Activated naive CD8-positive, alpha-beta T cell treated with anti-CD3 and anti-CD28 coated beads for 36 hours (primary cell): ENCODE measurements at regions not wholly inside any gene's neighbourhood (a gene's known extent, or its start where the extent isn't known, plus 50 kb on each side); places are given as distances from the start of the nearest gene placed in this dataset.
"Not testable (repeated sequence)": the region's sequence is repeated elsewhere in the genome, so short reads cannot be mapped to it uniquely, and the experiment has no call there.

Experiments used
- DNase-seq: peaks from one replicate; pipeline ENCODE4 v3.0.0; 2021
- H3K27ac Mint-ChIP-seq: one replicate; pipeline ENCODE4 v1.8.0; 2022; ENCODE audit warnings: mild to moderate bottlenecking, moderate library complexity, mixed read lengths
- H3K27me3 Mint-ChIP-seq: one replicate; pipeline ENCODE4 v1.8.0; 2022; ENCODE audit warnings: mild to moderate bottlenecking, mixed read lengths
- H3K36me3 Mint-ChIP-seq: one replicate; pipeline ENCODE4 v1.8.0; 2021; ENCODE audit warnings: mild to moderate bottlenecking, mixed read lengths
- H3K4me1 Mint-ChIP-seq: one replicate; pipeline ENCODE4 v1.8.0; 2021; ENCODE audit warnings: mixed read lengths
- H3K4me3 Mint-ChIP-seq: one replicate; pipeline ENCODE4 v1.8.0; 2022; ENCODE audit warnings: mild to moderate bottlenecking, moderate library complexity, mixed read lengths
- H3K9me3 Mint-ChIP-seq: one replicate; pipeline ENCODE4 v1.8.0; 2022; ENCODE audit warnings: mixed read lengths

DNA sequence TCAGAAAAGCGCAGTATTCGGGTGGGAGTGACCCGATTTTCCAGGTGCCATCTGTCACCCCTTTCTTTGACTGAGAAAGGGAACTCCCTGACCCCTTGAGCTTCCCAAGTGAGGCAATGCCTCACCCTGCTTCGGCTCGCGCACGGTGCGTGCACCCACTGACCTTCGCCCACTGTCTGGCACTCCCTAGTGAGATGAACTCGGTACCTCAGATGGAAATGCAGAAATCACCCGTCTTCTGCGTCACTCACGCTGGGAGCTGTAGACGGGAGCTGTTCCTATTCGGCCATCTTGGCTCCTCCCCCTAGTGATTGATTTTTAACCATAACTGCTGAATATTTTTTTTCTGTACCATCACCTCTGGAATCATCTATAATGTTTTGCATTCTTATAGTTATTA is 359.1 kb downstream of the C3orf38 start:
- not testable (repeated sequence) for H3K4me1 Mint-ChIP-seq, H3K27ac Mint-ChIP-seq, H3K36me3 Mint-ChIP-seq, H3K4me3 Mint-ChIP-seq, H3K9me3 Mint-ChIP-seq, DNase-seq, H3K27me3 Mint-ChIP-seq

DNA sequence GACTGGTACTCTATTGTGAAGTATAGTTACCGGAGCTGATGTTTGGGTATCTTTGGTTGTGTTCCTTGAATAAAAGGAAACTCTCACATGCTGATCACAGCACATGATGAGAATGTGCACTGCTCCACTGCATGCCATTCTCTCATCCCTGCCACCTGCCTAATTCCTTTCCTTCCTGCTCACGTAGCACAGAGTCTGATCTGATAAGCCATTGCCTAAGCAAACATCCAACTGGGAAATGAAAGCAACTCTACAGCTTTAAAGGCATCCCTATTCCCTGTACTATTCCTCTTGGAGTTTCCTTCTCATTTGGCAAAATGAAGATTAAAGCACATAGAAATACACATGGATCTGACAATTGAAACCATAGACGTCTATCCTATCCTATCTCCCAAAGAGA is 359.8 kb downstream of the C3orf38 start:
- Mint-ChIP-seq H3K27ac (no peak overlapping the region), H3K4me3 (no peak overlapping the region), H3K4me1 (no peaks in the 10 kb centered on the region), H3K27me3 (no peaks in the 10 kb centered on the region), H3K9me3 (peaks cover 2% of the 10 kb centered on the region), H3K36me3 (no peaks in the 10 kb centered on the region)
- no peak for DNase-seq

DNA sequence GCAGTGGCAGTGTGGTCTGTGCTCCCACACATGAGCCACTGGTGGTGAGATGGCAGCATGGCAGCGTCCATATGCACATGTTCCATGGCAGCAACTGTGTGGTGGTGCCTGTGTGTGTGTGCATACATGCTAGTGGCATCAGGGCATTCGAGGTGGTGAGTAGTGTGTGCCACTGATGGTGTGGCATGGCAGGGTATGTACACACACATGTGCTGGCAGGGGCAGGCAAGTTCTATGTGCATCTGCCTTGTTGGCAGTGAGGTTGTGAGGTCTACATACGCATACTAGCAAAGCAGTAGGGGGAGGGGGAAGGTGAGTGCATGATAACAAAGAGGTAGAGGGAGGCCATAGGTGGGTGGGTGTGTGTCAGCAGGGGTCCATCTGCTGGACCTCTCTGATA is 378.7 kb downstream of the C3orf38 start:
- H3K4me3 Mint-ChIP-seq: no peak overlapping the region
- no peaks in the 10 kb centered on the region for H3K4me1 Mint-ChIP-seq
- H3K27ac Mint-ChIP-seq: no peak overlapping the region
- H3K36me3 Mint-ChIP-seq: no peaks in the 10 kb centered on the region
- peaks cover 2% of the 10 kb centered on the region for H3K9me3 Mint-ChIP-seq
- H3K27me3 Mint-ChIP-seq: no peaks in the 10 kb centered on the region
- no peak for DNase-seq

- Mint-ChIP-seq H3K4me1 (no peaks in the 10 kb centered on the region), H3K4me3 (no peak overlapping the region), H3K36me3 (no peaks in the 10 kb centered on the region), H3K9me3 (no peaks in the 10 kb centered on the region), H3K27me3 (no peaks in the 10 kb centered on the region), H3K27ac (no peak overlapping the region)
- no peak for DNase-seq
Observed at GRCh38 chr3:88534534-88534933, 384.8 kb downstream of the C3orf38 start.

DNA sequence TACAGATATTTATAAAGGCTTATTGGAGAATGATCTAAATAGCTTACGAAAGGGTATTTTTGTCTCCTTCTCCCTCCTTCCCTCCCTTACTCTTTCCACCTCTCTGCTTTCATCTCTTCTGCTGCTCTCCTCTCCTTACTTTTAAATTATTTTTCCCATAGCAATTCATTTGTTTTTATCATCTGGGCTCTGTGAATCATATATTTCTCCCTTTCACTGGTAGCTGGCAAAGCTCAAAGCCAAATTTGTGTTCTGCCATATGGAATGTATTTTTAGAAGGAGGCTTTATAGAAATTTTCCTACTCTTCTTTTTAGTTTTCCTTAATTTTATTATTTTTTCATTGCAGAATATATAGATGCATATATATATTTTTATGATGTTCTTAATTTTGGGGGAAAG is 385.8 kb downstream of the C3orf38 start:
- H3K9me3 Mint-ChIP-seq: no peaks in the 10 kb centered on the region
- no peak for DNase-seq
- H3K36me3 Mint-ChIP-seq: no peaks in the 10 kb centered on the region
- no peak overlapping the region for H3K4me3 Mint-ChIP-seq
- no peaks in the 10 kb centered on the region for H3K4me1 Mint-ChIP-seq
- no peaks in the 10 kb centered on the region for H3K27me3 Mint-ChIP-seq
- H3K27ac Mint-ChIP-seq: no peak overlapping the region

GRCh38 chr3:88542916-88543315 is 393.2 kb downstream of the C3orf38 start:
- H3K27ac Mint-ChIP-seq: no peak overlapping the region
- DNase-seq: no peak
- no peaks in the 10 kb centered on the region for H3K36me3 Mint-ChIP-seq
- no peaks in the 10 kb centered on the region for H3K4me1 Mint-ChIP-seq
- H3K4me3 Mint-ChIP-seq: no peak overlapping the region
- no peaks in the 10 kb centered on the region for H3K27me3 Mint-ChIP-seq
- H3K9me3 Mint-ChIP-seq: peaks cover 10% of the 10 kb centered on the region

DNA sequence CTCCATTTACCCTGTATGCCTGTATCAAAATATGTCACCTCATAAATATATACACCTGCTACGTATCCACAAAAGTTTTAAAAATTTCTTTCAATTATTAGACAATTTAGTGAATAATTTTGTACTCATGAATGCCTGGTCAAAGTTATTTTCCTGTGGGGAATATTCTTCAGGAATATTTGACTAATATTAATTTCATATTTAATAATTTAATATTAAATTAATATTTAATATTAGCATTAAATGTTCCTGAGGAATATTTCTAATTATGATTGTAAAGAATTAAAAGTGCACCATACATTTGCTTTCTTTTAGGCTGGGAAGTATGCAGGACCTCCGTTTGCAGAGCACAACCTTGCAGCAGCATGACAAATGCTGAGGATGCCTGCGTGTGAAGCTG is 422.7 kb downstream of the C3orf38 start:
- Mint-ChIP-seq H3K27ac (no peak overlapping the region), H3K4me1 (no peaks in the 10 kb centered on the region), H3K9me3 (peaks cover 5% of the 10 kb centered on the region), H3K4me3 (no peak overlapping the region), H3K27me3 (no peaks in the 10 kb centered on the region), H3K36me3 (no peaks in the 10 kb centered on the region)
- DNase-seq: no peak

- Mint-ChIP-seq H3K4me1 (no peaks in the 10 kb centered on the region), H3K27me3 (no peaks in the 10 kb centered on the region), H3K36me3 (no peaks in the 10 kb centered on the region), H3K9me3 (peaks cover 5% of the 10 kb centered on the region), H3K27ac (no peak overlapping the region), H3K4me3 (no peak overlapping the region)
- DNase-seq: no peak
Observed at GRCh38 chr3:88573472-88573871, 423.7 kb downstream of the C3orf38 start.

DNA sequence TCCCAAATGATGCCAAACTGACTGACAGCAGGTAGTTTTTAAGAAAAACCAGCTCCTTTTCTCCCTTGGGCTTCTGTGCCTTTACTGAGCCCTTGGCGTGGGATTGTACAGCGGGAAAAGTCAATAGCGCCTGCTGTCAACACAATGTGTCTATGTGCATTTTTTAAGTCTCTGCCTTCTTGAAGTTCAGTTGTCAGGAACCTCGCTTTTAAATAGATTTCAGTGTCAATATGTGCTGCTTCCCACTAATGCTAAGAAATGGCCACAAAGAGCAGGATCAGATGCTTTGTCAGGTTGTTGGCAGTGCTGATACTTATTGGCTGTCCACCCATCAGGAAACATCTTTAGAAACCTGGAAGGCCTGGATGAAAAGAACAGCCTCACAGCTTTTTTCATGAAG is 424.4 kb downstream of the C3orf38 start:
- Mint-ChIP-seq H3K27me3 (no peaks in the 10 kb centered on the region), H3K4me3 (no peak overlapping the region), H3K4me1 (no peaks in the 10 kb centered on the region), H3K9me3 (peaks cover 4% of the 10 kb centered on the region), H3K27ac (no peak overlapping the region), H3K36me3 (no peaks in the 10 kb centered on the region)
- DNase-seq: no peak

DNA sequence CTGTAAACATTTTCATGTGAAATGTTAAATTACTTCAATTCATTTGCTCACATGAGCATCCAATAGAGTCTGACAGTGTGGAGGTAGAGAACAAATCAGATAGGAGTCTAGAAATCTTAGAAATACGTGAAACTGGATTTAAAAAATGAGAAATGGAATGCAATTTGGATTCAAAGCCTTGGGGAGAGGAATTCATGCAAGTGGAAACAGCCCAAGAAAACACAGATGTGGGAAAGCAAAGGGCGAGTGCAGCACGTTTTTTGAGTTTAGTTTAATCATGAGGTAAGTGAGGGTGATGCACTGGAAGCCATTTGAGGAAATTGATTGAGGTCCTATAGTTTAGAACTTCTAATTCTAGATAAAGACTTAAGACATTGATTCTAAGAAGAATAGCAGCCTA is 434.7 kb downstream of the C3orf38 start:
- Mint-ChIP-seq H3K4me1 (no peaks in the 10 kb centered on the region), H3K27me3 (no peaks in the 10 kb centered on the region), H3K27ac (no peak overlapping the region), H3K4me3 (no peak overlapping the region), H3K9me3 (peaks cover 1% of the 10 kb centered on the region), H3K36me3 (no peaks in the 10 kb centered on the region)
- DNase-seq: no peak

DNA sequence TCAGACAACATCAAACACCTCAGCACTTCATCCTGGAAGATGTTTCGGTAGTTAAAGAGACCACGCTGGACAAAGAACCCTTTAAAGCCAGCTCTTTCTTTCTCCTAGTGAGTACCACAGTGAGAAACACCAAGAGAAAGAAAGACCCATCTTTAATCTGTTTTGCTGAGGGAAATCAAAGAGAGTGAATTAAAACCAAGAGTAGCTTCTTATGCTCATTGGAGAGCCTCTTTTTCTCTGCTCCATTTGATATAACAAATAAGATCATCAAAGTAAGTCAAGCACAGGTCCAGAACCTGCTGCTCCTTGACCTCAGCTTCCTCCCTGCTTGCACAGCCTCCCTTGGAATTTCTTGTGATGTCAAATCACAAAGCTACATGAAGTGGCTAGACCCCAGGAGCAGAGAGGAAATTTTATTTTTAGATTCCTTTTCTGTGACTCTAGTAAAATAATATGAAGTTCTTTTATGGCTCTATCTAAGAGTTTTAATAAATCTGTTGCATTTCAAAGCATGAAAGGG is 436.4 kb downstream of the C3orf38 start:
- Mint-ChIP-seq H3K27ac (no peak overlapping the region), H3K27me3 (no peaks in the 10 kb centered on the region)

DNA sequence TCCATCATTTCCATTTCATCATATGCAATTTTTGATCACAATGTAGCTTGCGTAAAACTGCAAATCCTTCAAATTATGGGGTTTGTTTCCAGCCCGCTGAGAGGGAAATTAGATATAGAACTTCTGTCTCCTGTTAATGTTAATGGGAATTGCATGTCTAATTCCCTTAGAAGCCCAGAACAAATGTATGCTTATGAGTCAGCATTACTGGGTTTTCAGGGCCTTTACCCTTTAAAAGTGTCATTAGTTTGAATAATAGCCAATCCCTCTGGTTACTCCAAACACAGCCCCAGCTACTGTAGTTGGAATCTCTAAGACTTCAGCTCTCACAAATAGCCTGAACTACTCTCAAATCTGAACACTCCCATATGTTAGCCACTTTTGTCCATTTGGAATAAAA is 439.4 kb downstream of the C3orf38 start:
- no peak overlapping the region for H3K27ac Mint-ChIP-seq
- H3K27me3 Mint-ChIP-seq: no peaks in the 10 kb centered on the region
- H3K9me3 Mint-ChIP-seq: peaks cover 6% of the 10 kb centered on the region
- no peaks in the 10 kb centered on the region for H3K36me3 Mint-ChIP-seq
- H3K4me3 Mint-ChIP-seq: no peak overlapping the region
- DNase-seq: no peak
- H3K4me1 Mint-ChIP-seq: no peaks in the 10 kb centered on the region

More for the DNA sequence above, 436.4 kb downstream of the C3orf38 start:
- no peak for DNase-seq
- Mint-ChIP-seq H3K9me3 (peaks cover 1% of the 10 kb centered on the region), H3K4me3 (no peak overlapping the region), H3K4me1 (no peaks in the 10 kb centered on the region), H3K36me3 (no peaks in the 10 kb centered on the region)

GRCh38 chr3:88595026-88595425 is 445.3 kb downstream of the C3orf38 start:
- no peak for DNase-seq
- no peaks in the 10 kb centered on the region for H3K27me3 Mint-ChIP-seq

DNA sequence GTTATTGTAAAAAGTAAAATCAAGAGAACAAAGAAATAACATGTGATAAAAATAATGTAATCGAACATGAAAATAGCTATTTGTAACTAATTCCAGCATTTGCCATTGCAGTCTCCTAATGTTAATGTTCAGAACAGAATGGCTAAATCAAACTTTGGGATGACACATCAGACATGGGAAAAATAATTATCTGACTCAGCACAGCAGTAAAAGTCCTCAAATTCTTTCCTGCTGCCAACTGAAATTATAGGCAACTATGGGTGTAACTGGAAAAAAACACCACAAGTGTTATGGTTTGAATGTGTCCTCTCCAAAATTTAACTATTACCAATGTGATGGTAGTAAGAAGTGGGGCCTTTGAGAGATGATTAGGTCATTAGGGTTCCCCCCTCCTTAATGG is 446.7 kb downstream of the C3orf38 start:
- Mint-ChIP-seq H3K36me3 (no peaks in the 10 kb centered on the region), H3K27ac (no peak overlapping the region), H3K4me1 (no peaks in the 10 kb centered on the region), H3K27me3 (no peaks in the 10 kb centered on the region), H3K9me3 (peaks cover 4% of the 10 kb centered on the region), H3K4me3 (no peak overlapping the region)
- no peak for DNase-seq

More at GRCh38 chr3:88595026-88595425, 445.3 kb downstream of the C3orf38 start:
- Mint-ChIP-seq H3K4me3 (no peak overlapping the region), H3K4me1 (no peaks in the 10 kb centered on the region), H3K36me3 (no peaks in the 10 kb centered on the region), H3K9me3 (peaks cover 4% of the 10 kb centered on the region), H3K27ac (no peak overlapping the region)

GRCh38 chr3:88610820-88611219 is 461.1 kb downstream of the C3orf38 start:
- peaks cover 2% of the 10 kb centered on the region for H3K9me3 Mint-ChIP-seq
- no peaks in the 10 kb centered on the region for H3K4me1 Mint-ChIP-seq
- H3K27ac Mint-ChIP-seq: no peak overlapping the region

GRCh38 chr3:88611826-88612326 is 462.1 kb downstream of the C3orf38 start:
- peaks cover 2% of the 10 kb centered on the region for H3K9me3 Mint-ChIP-seq
- H3K4me1 Mint-ChIP-seq: no peaks in the 10 kb centered on the region
- no peaks in the 10 kb centered on the region for H3K36me3 Mint-ChIP-seq
- DNase-seq: no peak
- H3K4me3 Mint-ChIP-seq: no peak overlapping the region
- no peaks in the 10 kb centered on the region for H3K27me3 Mint-ChIP-seq
- H3K27ac Mint-ChIP-seq: no peak overlapping the region

More at GRCh38 chr3:88610820-88611219, 461.1 kb downstream of the C3orf38 start:
- Mint-ChIP-seq H3K27me3 (no peaks in the 10 kb centered on the region), H3K36me3 (no peaks in the 10 kb centered on the region), H3K4me3 (no peak overlapping the region)
- DNase-seq: no peak
